Kidney glomerular epithelial cell (primary cell): ENCODE measurements at regions not wholly inside any gene's neighbourhood (a gene's known extent, or its start where the extent isn't known, plus 50 kb on each side); places are given as distances from the start of the nearest gene placed in this dataset.

ENCODE experiments used
- DNase-seq: peaks from one replicate; lab custom pipeline; 2025; lab: John Stamatoyannopoulos, UW

DNA sequence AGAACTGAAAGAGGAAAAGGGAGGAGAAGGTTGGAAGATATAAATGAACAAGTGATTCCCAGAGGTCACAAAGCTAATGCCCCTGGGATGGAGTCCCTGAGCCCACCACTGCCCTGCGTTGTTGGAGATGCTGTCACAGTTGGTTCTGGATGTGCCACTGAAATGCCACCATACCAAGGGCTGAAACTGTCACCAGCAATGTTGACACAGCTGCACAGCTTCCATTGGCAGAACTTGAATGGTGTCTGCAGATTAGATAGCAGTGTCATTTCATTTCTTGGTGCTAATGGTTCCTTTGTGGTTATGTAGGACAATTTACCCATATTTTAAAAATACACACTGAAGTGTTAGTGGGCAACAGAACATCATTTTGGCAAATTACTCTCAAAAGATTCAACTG lies 120.7 kb downstream of the TBXT start:
- DNase-seq = no peak

DNA sequence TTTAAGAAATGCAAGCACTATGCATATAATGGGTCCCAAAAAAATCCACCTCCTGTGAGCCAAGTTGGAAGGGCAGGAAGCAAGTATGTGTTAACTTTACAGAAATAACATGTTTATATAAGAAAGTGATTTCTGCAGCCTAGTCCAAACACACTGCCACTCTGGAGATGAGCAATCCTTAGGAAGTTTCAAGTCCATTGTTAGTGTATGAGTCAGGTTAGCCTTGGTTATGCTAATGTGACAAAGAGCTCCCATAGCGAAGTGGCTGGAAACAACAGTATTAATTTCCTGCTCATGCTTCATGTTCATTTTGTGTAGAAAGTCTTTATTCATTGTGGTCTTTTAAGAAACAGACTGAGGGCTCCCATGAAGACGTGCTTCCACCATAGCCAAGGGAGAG lies 121.4 kb downstream of the TBXT start:
- peak; percentile 88 for DNase-seq

DNA sequence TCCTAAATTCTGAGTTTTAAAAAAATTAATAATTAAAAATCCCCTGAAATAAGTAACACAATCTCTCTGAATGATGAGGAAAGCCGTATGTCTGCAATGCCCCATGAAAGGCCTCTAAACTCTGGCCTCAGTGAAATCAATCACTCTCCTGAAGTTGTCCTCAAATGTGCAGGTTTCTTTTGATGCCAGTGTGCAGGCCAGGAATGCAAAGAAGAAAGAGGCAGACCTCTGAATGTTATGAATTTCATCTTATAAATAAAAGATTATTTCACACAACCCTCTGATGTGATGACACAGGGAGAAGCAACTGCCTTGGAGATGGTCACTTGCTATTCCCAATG lies 121.8 kb downstream of the TBXT start:
- DNase-seq = peak; percentile 61

DNA sequence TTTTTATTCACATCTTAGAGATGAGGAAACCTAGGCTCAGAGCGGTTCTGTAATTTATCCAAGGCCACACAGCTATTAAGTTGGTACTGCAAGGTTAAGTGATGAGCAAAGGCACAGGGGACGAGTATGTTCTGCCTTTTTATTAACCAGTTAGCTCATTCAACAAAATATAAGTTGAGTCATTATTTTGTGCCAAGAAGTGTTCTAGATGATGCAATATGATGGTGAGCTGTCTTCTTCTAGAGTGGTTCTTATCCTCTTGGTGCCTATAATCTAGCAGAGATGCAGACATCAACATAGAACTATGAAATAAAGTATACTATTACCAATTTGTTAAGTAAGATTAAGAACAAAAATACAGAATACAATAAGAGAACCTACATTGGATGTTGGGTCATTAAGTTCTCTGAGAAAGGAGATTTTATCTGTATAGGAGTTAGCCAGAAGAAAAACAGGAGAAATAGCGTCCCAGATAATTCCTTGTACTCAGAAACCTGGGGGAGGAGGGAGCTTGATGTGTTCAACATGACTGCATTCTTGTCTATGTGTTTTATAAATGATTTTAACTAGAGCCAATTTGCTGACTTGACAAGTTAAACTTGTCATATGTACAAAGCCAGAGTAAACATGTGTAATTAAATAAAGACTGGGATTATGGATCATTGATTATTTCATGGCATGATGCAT lies 122.3 kb downstream of the TBXT start:
- DNase-seq = peak; percentile 41

DNA sequence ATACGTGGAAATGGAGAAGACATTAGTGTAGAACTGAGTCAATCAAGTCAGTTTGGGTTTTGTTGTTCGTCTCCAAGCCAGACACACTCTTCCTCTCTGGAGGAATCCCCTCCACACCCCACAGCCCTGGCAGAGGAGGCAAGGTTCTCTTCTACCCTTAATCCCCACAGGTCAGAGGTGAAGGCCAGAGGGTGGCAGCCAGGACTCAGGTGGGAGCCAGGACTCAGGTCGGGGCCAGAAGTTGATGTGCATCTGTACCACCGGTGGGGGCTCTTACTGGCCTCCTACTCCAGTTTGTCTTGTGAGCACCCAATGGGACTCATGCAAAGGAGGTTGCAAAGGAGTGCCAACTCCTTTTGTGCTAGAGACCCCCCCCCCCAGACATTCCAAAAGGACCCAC lies 126.4 kb downstream of the TBXT start:
- no peak for DNase-seq

DNA sequence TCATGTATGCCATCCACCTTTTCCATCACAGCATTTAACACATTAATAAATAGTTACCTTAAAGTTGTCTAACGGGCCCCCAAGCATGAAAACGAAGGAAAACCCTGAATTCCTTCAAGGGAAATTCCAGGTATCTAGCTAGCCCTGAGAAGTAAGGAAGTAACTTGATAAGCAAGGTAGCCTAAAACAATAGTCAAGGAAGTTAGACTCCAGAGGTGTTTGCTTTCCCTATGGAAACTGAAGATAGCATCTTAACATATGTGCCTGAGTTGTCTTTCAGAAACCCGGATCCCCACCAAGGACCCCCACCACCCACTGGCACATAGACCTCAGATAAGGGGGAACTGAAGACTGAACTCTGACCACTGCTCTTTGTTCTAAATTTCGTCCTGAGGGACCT lies 127.4 kb downstream of the TBXT start:
- no peak for DNase-seq

DNA sequence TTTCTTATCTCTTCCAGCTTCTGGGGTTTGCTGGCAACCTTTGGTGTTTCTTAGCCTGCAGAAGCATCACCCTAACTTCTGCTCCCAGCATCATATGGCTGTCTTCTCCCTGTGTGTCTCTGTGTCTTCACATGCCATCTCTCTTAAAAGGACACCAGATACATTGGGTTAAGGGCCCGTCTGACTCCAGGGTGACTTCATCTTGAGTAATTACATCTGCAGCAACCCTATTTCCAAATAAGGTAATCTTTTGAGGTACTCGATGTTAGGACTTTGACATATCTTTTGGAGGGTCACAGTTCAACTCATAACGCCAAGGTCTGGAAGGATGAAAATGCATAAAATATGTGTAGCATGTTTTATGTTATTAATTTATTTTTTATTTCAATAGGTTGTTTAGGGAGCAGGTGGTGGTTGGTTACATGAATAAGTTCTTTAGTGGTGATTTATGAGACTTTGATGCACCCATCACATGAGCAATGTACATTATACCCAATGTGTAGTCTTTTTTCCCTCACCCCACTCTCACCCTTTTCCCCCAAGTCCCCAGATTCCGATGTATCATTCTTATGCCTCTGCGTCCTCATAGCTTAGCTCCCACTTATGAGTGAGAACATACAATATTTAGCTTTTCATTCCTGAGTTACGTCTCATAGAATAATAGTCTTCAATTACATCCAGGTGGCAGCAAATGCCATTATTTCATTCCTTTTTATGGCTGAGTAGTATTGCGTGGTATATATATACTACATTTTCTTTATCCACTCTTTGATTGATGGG lies 131.1 kb downstream of the TBXT start:
- no peak for DNase-seq

DNA sequence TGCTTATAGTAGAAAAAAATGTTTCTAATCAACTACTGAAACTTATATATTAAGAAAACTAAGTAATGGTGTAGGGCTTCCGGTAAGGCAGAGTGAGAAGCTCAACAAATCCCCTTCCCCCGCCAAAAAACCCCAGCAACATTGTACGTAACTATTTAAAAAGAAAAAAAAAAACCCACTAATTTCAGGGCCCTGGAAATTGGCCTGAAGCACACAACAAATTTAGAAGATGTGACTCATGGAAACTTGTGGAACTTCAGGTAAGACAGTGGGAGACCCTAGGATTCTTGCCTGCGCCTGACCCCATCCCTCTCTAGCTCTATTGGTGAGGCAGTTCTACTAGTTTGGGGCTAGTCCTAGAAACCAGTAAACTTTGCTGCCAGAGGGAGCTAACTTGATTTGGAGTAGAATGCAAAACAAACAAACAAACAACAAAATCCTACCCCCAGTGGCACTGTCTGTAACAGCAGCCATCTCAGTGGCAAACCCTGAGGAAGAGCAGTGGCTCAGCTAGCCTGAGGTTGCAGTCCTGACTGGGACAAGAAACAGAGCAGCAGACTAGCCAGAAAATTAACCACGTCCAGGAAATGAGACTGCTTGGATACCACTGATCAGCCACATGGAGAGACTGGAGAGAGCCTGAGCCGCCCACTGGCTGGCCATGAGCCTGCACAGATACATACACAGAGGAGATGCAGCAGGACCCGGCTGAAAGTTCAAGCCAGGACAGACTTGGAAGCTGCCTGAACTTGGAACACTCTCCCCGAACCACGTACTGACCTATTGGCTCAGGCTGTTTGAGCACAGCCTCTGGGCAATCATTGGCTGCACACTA lies 135.1 kb downstream of the TBXT start:
- peak; percentile 3 for DNase-seq

DNA sequence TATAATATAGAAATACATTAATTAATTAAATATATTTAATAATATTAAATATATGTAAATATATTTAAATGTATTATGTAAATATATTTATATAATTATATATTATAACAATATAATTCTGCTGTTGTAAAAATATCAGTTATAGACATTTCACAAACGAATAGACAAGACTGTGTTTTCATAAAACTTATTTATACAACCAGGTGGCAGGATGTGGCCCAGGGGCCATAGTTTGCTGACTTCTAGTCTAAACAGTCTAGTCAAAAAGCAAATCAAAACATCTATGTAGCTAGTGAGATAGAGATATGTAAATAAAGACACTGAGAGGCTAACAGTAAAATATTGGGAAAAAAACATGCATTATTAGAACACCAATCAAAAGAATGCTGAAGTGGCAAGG lies 136.4 kb downstream of the TBXT start:
- no peak for DNase-seq

DNA sequence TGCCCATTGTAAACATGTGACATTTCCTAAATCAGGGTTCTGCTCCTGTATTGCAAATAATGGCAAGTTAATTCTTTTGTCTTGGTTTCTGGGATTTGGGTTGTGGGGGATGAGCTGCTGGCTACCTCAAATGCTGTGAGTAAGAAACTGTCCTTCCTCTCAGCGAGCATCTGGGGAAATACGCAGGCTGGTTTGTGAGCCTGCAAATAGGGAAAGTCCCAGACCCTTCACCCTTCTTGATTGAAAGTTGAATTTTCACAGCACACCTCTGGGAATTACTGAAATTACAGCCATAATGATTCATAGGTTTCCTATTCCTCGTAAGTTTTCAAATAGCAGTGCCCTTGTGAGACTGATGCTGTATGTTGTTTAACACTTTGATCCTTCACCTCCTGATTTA lies 138.1 kb downstream of the TBXT start:
- DNase-seq = no peak

DNA sequence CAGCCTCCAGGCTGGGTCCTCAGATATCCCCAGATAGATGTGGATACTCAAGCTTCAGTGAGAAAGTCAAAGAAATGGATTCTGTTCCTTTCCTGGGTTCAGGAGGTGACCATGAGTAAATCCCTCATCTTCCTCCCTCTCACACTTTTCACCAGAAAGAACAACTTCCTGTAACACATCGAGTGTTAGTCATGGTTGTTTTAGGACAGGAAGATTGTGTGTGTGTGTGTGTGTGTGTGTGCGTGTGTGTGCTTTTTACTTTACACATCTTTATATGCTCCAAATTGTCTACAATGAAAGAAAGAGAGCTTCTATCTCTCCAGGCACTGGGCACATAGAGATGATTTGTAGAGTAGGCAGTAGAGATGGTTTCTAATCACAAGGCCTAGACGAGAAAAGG lies 139.9 kb downstream of the TBXT start:
- DNase-seq = no peak

DNA sequence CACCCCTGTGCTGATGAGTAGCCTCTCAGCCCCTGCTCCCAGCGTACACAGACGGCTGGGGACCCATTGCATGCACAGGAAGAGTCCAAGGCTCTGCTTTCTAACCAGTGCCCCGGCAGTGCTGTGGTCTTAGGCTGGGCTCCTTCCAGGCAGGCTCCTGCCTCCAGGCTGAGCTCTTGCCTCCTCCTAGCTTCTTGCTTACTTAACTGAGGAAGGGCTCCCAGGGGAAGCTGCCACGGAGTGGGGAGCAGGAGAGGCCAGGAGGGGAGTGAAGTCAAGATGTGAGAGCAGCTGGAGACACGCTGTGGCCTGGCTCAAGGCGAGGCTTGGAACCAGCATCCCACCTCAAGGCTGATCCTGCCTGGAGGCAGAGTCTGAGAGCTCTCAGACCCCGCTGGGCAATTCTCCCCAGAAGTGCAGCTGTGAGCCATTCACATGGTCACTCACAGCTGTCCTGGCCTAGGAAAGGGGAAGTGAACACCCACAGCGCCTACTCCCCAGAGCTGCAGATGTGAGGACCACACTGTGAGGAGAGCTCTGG lies 141.0 kb downstream of the TBXT start:
- DNase-seq = no peak

DNA sequence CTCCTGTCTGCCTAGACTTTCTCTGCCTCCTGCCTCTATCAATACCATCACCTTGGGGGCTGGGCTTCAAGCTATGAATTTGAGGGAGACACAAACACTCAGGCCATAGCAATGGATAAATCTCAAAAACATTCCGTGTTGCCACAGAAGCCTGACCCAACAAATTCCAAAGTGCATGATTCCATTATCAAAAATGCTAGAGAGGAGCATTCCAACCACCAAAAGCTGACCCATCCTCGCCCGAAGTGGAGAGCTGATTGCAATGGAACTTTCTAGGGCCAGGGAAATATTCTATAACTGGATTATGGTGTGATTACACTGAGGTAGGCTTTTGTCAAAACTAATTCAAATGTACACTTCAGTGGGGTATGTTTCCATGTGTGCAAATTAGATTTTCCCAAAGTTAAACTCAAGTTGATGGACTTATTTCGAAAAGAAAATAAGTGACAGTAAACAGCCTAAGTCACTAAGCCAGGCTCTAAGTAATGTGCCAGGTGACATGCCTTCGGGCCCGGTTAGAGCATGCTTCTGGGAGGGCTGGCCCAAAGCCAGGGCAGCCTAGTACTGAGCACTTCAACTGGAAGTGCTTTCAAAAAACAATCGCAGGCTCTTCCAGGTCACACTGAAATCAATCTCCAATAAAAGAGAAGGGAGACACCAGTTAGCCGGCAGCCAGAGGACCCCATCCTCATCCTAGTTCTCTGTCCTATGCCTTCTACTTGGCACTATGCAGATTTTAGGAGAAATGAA lies 142.3 kb downstream of the TBXT start:
- peak; percentile 77 for DNase-seq

DNA sequence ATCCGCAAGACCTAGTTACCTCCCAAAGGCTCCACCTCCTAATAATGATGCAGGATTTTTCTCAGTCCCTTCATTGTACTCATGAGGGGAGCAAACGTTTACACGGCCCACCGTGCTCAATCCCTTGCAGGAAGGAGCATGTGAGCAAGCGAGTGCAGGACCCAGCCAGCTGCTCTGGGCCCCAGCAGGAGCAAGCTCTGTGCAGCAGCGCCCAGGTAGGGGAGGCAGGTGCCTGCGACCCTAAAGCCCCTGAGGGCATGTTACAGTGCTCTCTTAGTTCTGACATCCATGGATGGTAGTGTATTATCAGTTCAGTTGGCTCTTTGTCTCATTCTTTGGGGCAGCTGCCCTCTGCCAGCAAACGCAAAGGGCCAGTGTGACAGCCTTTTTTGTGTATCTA lies 143.4 kb downstream of the TBXT start:
- DNase-seq = no peak

DNA sequence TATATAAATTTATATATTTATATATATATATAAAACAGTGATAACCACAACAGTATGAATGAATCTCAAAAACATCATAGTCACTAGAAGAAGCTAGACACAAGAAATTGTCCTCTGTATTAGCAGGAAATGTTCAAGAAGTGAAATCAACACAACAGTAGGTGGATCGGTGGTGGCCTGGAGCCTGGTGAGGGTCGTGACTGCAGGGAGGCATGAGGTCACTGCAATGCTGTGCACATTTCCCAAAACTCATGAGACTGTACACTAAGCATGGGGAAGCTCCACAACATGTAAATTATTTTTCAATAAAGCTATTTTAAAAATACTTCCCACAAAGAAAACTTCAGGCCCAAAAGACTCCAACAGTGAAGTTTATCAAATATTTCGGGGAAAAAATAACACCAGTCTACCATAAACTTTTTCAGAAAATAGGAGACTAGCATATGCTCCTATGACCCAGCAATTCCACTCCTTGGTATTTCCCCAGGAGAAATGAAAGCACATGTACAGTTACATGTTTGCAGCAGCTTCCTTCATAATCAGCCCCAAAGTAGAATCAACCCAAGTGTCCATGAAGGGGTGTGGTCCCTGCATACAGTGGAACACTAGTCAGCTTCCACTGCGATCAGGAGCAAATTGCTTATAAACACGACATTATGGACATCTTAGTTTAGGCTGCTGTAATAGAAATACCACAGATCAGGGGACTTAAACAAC lies 144.2 kb downstream of the TBXT start:
- no peak for DNase-seq

DNA sequence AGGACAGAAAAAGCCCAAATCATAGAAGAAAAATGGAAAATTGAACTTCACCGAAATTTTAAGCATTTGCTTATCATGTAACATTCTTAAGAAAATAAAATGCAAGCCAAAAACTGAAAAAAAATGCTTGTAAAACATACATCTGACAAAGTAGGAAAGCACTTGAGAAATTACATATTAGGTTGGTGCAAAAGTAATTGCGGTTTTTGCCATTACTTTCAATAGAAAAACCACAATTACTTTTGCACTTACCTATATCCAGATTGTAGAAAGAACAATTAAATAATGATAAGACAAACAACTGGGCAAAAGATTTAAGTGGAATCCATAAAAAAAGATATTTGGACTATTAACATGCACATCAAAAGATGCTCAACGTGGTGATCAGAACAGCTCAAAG lies 146.2 kb downstream of the TBXT start:
- DNase-seq = no peak

DNA sequence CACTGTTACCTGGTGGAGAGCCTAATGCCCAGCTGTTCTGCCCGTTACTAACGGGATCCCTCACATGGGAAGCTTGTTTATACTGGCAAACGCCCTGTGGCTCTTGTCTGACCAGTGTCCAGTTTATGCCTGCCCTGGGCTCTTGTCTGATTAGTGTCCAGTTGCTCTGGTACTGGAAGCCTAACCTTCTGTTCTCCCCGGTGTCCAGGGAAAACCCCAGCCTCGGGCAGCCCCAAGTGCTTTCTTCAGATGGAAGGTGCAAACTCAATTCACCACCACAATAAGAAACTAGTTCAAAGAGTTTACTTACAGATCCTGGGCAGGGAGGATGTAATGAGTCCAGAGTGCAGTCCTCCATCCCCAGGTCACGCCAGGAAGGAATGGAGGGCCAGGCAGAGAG lies 148.4 kb downstream of the TBXT start:
- DNase-seq = no peak

DNA sequence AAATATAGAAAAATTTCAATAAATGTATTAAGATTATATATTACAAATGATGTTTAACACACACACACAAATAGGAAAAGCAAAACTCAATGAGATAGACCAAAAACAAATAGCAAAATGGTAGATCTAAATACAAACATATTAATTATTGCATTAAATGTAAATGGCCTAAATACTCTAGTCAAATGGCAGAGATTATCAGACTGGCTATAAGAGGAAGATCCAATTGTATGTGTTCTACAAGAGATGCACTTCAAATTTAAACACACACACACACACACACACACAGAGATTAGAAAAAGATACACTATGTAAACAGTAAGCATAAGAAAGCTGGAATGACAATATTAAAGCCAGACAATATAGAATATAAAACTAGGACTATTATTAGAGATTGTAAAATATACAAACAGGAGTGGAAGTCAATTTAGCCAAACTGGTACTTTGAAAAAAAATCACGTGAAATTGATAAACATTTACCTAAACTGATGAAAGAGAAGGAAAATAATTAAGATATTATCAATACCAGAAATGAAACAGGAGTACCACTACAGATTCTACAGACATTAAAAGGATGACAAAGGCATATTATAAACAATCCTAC lies 150.5 kb downstream of the TBXT start:
- DNase-seq = no peak

DNA sequence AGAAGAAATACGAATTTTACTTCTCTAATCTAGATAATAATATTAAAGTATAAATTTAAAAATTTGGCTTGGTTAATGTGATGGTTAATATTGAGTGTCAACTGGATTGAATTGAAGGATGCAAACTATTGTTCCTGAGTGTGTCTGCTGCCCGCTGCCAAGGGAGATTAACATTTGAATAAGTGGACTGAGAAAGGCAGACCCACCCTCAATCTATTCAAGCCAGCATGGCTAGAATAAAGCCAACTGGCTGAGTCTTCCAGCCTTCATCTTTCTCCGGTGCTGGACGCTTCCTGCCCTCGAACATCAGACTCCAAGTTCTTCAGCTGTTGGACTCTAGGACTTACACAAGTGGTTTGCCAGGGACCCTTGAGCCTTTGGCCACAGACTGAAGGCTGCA lies 152.7 kb downstream of the TBXT start:
- no peak for DNase-seq

DNA sequence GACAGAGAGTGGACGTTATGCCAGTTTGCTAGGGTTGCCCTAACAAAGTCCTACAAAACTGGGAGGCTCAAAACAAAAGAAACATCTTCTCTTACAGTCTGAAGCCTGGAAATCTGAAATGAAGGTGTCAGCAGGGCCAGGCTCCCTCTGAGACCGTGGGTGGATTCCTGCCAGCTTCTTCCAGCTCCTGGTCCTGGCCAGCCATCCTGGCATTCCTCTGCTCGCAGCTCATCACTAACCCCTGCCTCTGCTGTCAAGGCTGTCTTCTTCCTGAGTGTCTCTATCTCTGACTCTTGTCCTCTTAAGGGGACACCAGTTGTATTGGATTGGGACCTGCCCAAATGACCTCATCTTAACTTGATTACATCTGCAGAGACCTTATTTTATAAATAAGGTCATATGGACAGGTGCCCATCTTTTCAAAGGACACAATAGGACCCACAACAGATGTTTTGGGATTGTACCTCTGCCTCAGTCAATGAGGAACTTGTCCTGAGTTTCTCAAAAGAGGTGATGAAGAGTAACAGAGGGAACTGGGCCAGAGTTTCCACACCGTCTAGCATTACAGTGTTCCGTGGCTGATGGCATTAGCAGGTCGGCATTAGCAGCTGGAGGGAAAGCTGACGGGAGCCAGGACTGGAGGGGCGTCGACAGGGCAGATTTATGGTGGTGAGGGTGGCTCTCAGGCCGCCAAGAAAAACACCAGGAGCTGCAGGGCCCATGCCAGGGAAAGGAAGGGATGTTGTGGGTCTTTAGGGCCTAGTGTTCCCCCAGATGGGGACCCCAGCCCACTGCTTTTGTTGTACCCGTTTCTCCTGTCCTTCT lies 157.3 kb downstream of the TBXT start:
- peak; percentile 27 for DNase-seq
